Liver (tissue), 8 donors: ENCODE measurements at regions not wholly inside any gene's neighbourhood (a gene's known extent, or its start where the extent isn't known, plus 50 kb on each side); places are given as distances from the start of the nearest gene placed in this dataset.

ENCODE experiments used
- DNase-seq: peaks from one replicate; pipeline ENCODE4 v3.0.0-alpha.2; 2017; ENCODE audit warnings: low spot score
- H3K27ac ChIP-seq, 2 donors: one replicate each; pipeline ENCODE4 v1.7.0; 2013; ENCODE audit warnings: inconsistent platforms in 2 of 2, low read length in 2 of 2, control low read depth in 1 of 2, low read depth in 1 of 2, mild to moderate bottlenecking in 1 of 2
- H3K27me3 ChIP-seq, 4 donors: one replicate each; pipeline versions ENCODE4 v1.6.1 to v1.7.0; 2013; ENCODE audit warnings: low read length in 3 of 4, inconsistent platforms in 1 of 4, mild to moderate bottlenecking in 1 of 4, moderate library complexity in 1 of 4; ENCODE audit not compliant: control insufficient read depth in 4 of 4, insufficient read depth in 4 of 4
- H3K36me3 ChIP-seq, 4 donors: one replicate each; pipeline versions ENCODE4 v1.6.1 to v1.7.0; 2013; ENCODE audit warnings: low read length in 3 of 4, mild to moderate bottlenecking in 3 of 4, low read depth in 1 of 4, moderate library complexity in 1 of 4; ENCODE audit not compliant: control insufficient read depth in 4 of 4, insufficient read depth in 3 of 4
- H3K4me1 ChIP-seq, 4 donors: one replicate each; pipeline versions ENCODE4 v1.6.1 to v1.7.0; 2013; ENCODE audit warnings: low read length in 3 of 4, mild to moderate bottlenecking in 3 of 4, moderate library complexity in 1 of 4; ENCODE audit not compliant: control insufficient read depth in 4 of 4, insufficient read depth in 4 of 4
- H3K4me3 ChIP-seq, 3 donors: one replicate each; pipeline versions ENCODE4 v1.6.1 to v1.7.0; 2013; ENCODE audit warnings: low read length in 3 of 3, control low read depth in 1 of 3, low read depth in 1 of 3, mild to moderate bottlenecking in 1 of 3
- H3K9ac ChIP-seq, 2 donors: one replicate each; pipeline ENCODE4 v1.7.0; 2013; ENCODE audit warnings: low read length in 2 of 2, mild to moderate bottlenecking in 2 of 2, moderate library complexity in 2 of 2, control low read depth in 1 of 2, low read depth in 1 of 2
- H3K9me3 ChIP-seq, 4 donors: one replicate each; pipeline versions ENCODE4 v1.6.1 to v1.7.0; 2013; ENCODE audit warnings: low read length in 3 of 4; ENCODE audit not compliant: control insufficient read depth in 4 of 4
- ATF3 ChIP-seq: IDR thresholded peaks from 2 replicates; pipeline ENCODE4 v1.6.1; 2016; ENCODE audit warnings: antibody characterized with exemption
- CTCF ChIP-seq: fragments of 150-350 bp; IDR thresholded peaks from 2 replicates; pipeline ENCODE4 v1.5.1; 2017; ENCODE audit warnings: improper control_type of control experiment, low read depth, low read length; ENCODE audit not compliant: missing input control
- EGR1 ChIP-seq, 2 donors: IDR thresholded peaks; 2 replicates each; pipeline ENCODE4 v1.6.1; 2016 to 2018; ENCODE audit warnings: antibody characterized with exemption in 2 of 2, low read depth in 2 of 2
- FOXA1 ChIP-seq: IDR thresholded peaks from 2 replicates; pipeline ENCODE4 v1.6.1; 2016; ENCODE audit warnings: antibody characterized with exemption
- FOXA2 ChIP-seq: IDR thresholded peaks from 2 replicates; pipeline ENCODE4 v1.6.1; 2016; ENCODE audit warnings: antibody characterized with exemption
- GABPA ChIP-seq, 2 donors: IDR thresholded peaks in 1 of 2; conservative IDR thresholded peaks in 1 of 2; 2 replicates each; pipeline ENCODE4 v1.6.1; 2016; ENCODE audit warnings: antibody characterized with exemption in 2 of 2, mild to moderate bottlenecking in 1 of 2, moderate library complexity in 1 of 2
- HNF4A ChIP-seq, 2 donors: conservative IDR thresholded peaks; 2 replicates each; pipeline ENCODE4 v1.6.1; 2016; ENCODE audit warnings: antibody characterized with exemption in 2 of 2, mild to moderate bottlenecking in 2 of 2
- HNF4G ChIP-seq: IDR thresholded peaks from 2 replicates; pipeline ENCODE4 v1.6.1; 2016; ENCODE audit warnings: antibody characterized with exemption
- JUND ChIP-seq, 2 donors: IDR thresholded peaks; 2 replicates each; pipeline ENCODE4 v1.6.1; 2016; ENCODE audit warnings: antibody characterized with exemption in 2 of 2
- MAX ChIP-seq: IDR thresholded peaks from 2 replicates; pipeline ENCODE4 v1.6.1; 2016; ENCODE audit warnings: antibody characterized with exemption
- NR2F2 ChIP-seq: IDR thresholded peaks from 2 replicates; pipeline ENCODE4 v1.6.1; 2016; ENCODE audit warnings: antibody characterized with exemption
- RAD21 ChIP-seq, 2 donors: IDR thresholded peaks; 2 replicates each; pipeline ENCODE4 v1.6.1; 2016; ENCODE audit warnings: antibody characterized with exemption in 2 of 2, mild to moderate bottlenecking in 2 of 2
- REST ChIP-seq: IDR thresholded peaks from 2 replicates; pipeline ENCODE4 v1.6.1; 2016; ENCODE audit warnings: antibody characterized with exemption, mild to moderate bottlenecking
- RXRA ChIP-seq, 2 donors: IDR thresholded peaks; 2 replicates each; pipeline ENCODE4 v1.6.1; 2017 to 2018; ENCODE audit warnings: antibody characterized with exemption in 2 of 2, mild to moderate bottlenecking in 1 of 2
- SP1 ChIP-seq: IDR thresholded peaks from 2 replicates; pipeline ENCODE4 v1.6.1; 2018; ENCODE audit warnings: antibody characterized with exemption, mild to moderate bottlenecking
- TAF1 ChIP-seq: conservative IDR thresholded peaks from 2 replicates; pipeline ENCODE4 v1.6.1; 2016; ENCODE audit warnings: antibody characterized with exemption, mild to moderate bottlenecking
- YY1 ChIP-seq: IDR thresholded peaks from 2 replicates; pipeline ENCODE4 v1.6.1; 2016; ENCODE audit warnings: antibody characterized with exemption, mild to moderate bottlenecking
- ZBTB33 ChIP-seq: IDR thresholded peaks from 2 replicates; pipeline ENCODE4 v1.6.1; 2016; ENCODE audit warnings: antibody characterized with exemption
- WGBS: extraction: QIAGEN DNeasy Blood & Tissue Kit; methylation state at CpG from one replicate; pipeline ENCODE4 v1.1.7; 2013; 5-methylcytosine and 5-hydroxymethylcytosine counted together
- donor health status: healthy.
- donor health status: healthy.
- donor health status: healthy.
- donor health status: healthy.
- donor health status: healthy.

- Histone ChIP-seq H3K4me1 (no peaks in the 10 kb centered on the region), H3K27me3 (no peaks in the 10 kb centered on the region), H3K36me3 (no peaks in the 10 kb centered on the region), H3K9me3 (no peaks in the 10 kb centered on the region), H3K9ac (no peak overlapping the region), H3K27ac (no peak overlapping the region), H3K4me3 (no peak overlapping the region)
- TF ChIP-seq FOXA2 (no peak), ATF3 (no peak), YY1 (no peak), GABPA (IDR thresholded peaks at IDR 0.05 in 1 of 2, conservative IDR thresholded peaks at IDR 0.05 in 1 of 2) (no peak), RXRA (IDR thresholded peaks at IDR 0.05) (no peak), ZBTB33 (no peak), EGR1 (IDR thresholded peaks at IDR 0.05; ENCODE audit: low read depth in 2 of 2) (no peak), HNF4A (conservative IDR thresholded peaks at IDR 0.05) (no peak), JUND (IDR thresholded peaks at IDR 0.05) (no peak), FOXA1 (no peak), CTCF (no peak), MAX (no peak), REST (no peak), SP1 (no peak), TAF1 (no peak), HNF4G (no peak), RAD21 (IDR thresholded peaks at IDR 0.05) (no peak), NR2F2 (no peak)
- DNase-seq = peak; percentile 31
- 95% methylated on average over 26 of the region's 26 CpGs for WGBS
Observed at GRCh38 chr2:120989512-120990441, 254.1 kb downstream of the GLI2 start.
